Midbrain (tissue), 1 donor: ENCODE measurements at regions not wholly inside any gene's neighbourhood (a gene's known extent, or its start where the extent isn't known, plus 50 kb on each side); places are given as distances from the start of the nearest gene placed in this dataset.
"Not testable (repeated sequence)": the region's sequence is repeated elsewhere in the genome, so short reads cannot be mapped to it uniquely, and the experiment has no call there.

ENCODE experiments used
- DNase-seq: peaks from one replicate; lab custom pipeline; 2025; lab: John Stamatoyannopoulos, UW

DNA sequence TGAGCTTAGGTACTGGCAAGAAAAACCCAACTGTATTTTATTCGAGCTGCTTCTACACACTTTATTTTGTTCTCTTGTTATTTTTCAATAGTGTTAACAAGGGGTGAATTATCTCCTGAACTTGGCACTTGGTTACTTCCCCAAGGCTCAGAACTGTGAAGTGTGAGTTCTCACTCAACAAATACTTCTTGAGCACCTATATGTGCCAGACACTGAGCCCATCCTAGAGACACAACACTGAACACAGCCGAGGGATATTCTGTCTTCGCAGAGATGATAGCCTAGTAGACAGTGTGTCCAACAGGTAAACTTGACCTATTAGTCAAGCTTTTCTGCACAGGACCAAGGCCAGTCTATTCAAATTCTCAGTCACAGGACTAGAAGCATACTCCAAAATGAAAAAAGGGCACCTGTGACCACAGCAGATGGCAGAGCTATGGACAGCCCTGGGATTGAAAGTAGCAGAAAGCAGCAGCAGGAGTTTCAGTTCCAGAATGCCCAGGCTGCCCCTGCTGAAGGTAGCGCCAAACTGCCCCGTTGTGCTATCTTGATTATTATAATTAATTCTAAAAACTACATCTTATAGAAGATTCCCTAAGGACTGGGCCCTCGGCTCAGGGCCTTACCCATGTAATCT, 77.8 kb upstream of the TAB2 start:
- no peak for DNase-seq

DNA sequence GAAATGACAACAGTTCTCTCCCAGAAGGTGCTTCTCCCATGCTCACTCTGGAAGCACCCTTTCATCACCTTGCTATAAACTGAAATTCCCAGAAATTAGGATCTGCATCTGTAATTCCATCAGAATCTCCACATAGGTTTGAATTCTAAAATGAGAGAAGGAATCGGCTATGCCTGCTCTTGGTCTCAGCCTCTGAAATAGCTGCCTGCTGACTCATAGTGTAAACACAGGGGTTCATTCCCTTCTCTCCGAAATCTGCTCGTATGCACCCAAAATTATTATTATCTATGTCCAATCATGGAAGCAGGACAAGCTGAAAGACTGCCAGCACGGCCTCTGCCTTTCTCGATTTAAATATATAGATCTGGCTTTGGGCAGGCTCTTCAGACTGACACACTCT, 74.6 kb upstream of the TAB2 start:
- no peak for DNase-seq

DNA sequence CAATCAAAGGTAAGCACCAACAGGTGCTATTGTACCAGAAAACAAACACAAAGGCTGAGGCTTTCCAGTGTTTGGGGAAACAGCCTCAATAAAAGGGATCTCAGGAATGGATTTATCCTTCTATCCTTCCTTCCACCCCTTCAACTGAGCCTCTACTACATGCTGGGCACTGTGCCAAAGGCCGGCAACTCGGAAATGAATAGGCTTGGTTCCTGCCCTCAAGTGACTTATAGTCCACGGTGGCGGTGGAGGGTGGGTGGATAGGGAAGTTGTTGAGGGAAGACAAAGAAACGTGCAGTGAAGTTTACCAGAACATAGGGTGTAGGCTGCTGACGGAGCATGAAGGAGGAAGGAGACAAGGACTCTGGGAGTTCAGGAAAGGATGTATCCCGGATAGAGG, 73.4 kb upstream of the TAB2 start:
- no peak for DNase-seq

DNA sequence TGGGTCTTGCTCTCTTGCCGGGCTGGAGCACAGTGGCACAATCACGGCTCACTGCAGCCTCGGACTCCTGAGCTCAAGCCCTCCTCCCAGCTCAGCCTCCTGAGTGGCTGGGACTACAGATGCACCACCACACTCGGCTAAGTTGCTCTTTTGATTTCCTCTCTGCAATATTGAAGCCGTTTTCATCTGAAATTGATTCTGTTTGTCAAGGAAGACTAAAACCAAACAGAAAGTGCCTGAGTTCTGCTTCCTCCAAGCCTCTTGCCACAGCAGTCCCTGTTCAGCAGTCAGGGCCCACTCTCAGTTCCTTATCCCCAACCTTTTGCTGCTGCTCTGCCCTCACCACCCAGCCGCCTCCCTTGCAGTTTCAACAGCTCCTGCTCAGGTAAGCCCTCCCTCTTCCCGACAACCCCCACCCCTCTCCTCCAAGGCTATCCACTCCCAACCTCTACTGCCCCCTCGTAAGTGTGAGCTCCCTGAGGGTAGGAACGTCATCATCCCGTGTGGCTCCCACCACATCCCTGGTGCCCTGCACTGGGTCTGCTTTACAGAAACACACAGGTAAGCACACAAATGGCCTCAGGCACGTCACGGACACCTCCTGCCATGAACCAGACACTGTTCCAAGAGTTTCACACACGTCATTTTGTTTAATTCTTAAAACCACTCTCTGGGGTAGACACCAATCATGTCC, 70.7 kb upstream of the TAB2 start:
- no peak for DNase-seq

DNA sequence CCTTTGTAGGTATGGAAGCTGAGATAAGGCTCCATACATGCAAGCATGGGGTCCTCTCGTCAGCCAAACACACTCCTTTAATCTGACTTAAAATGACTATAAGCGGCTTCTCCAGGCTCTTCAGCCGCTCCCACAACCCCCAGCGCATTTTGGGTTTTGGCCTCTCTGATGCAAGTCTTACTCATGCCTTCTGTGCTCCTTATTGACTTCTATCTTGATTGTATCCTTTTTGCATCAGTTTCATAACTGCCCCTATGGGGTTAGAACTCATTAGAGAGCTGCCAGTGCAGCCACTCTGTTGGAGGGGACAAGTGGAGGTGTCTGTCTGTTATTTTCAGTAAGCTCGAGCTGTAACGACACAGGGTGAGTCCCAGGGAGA, 70.1 kb upstream of the TAB2 start:
- no peak for DNase-seq

DNA sequence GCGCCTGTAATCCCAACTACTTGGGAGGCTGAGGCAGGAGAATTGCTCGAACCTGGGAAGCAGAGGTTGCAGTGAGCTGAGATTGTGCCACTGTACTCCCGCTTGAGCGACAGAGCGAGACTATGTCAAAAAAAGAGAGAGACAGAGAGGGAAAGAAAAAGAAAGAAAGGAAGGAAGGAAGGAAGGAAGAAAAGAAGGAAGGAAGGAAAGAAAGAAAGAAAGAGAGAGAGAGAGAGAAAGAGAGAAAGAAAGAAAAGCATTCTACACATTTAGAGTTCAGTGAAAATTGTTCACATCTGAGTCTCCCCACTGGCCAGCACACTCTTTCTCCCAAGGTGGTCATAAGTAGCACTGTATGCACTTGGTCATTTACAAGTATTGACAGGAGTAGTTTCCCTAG, 69.2 kb upstream of the TAB2 start:
- not testable (repeated sequence) for DNase-seq

DNA sequence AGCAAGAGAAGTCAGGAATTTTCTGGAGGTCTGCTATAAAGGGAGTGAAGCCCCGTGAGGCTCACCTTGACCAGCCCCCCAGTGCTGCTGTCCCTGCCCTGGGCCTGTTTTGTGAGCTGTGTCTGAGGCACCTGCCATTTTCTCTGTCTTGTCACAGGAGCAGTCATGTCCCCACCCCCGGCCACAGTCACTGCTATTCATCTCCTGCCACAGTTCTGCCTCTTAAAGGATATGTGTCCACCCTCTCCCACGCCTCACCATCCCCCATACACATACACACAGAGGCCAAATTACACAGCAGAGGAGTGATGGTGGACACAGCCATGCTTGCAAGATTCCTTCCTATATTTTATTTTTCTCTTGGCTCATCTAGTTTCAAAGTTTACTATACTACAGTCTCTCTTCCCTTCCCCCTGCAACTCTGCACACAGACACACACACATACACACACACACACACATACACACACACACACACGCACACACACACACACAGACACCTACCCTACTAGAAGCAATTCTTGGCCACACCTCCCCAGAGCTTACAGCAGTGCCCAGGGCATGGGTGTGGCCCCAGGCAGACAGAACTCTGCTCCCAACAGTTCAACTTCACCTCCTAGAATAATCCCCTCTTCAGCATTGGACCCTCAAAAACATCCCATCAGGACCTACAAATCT, 68.7 kb upstream of the TAB2 start:
- DNase-seq = no peak

DNA sequence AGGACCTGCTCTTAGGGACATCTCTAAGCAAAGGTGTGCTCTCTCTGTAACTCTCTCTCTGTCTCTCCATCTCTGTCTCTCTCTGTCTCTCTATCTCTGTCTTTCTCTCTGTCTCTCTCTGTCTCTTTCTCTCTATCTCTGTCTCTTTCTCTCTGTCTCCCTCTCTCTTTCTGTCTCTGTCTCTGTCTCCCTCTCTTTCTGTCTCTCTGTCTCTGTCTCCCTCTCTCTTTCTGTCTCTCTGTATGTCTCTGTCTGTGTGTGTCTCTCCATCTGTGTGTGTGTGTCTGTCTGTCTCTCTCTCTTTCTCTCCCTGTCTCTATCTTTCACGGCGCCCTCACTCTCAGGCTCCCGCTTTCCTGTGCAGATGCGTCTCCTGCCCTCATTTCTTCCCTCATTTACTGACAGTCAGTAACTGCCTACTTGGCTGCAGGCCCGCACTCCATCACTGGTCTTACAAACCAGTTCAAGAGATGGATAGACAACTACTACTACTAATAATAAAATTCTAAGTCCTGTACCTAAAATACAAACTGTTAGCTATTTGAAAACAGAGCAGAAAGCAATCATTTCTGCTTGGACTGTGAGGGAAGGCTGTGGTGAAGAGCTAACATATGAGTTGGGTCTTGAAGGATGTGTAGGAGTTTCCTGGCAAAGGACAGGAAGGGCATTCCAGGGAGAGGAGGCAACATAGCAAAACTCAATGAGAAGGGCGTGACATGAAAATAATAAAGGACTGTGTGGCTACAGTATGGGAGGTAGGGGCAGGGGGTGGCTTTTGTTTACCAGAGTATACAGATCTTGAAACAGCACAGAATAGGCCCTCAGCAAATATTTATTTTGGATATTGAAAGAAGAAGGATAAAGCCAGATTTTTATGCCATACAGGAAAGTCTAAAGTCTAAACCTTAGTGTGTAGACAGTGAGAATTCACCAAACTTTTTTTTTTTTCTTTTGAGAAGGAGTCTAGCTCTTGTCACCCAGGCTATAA, 67.8 kb upstream of the TAB2 start:
- DNase-seq = no peak

DNA sequence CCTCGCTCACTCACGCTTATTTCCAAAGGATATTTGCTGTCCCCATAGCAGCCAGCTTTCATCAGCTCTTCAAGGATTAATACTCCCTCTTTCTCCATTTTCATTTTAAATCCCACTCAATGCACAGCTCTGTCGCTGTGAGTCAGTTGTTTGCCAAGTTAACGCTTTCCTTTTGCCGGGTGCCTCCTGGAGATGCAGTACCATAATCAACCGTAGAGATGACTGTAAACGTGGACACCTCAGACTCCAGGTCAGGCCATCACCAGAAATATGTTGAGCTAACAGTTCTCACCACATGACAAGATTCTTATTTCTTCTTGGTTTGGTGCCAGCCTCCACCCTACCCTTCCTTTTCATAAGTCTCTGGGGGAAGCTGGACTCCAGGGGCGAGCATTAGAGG, 66.6 kb upstream of the TAB2 start:
- no peak for DNase-seq

DNA sequence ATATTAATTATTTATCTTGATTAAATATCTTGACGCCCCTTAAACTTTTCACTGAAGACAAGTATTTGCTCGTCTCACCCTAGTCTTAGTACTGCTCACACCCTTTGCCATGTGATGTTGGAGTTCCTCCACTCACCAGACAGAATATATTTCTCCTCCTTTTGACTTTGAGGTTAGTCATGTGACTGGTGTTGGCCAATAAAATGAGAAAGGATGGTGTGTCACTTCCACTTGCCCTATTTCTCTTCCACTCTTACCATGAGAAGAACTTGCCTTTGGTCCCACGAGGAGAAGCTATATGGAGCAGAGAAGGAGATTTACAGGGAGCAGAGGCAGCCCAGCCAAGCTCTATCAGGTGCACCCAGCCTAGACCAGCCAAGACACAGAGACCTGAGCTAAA, 64.9 kb upstream of the TAB2 start:
- no peak for DNase-seq

DNA sequence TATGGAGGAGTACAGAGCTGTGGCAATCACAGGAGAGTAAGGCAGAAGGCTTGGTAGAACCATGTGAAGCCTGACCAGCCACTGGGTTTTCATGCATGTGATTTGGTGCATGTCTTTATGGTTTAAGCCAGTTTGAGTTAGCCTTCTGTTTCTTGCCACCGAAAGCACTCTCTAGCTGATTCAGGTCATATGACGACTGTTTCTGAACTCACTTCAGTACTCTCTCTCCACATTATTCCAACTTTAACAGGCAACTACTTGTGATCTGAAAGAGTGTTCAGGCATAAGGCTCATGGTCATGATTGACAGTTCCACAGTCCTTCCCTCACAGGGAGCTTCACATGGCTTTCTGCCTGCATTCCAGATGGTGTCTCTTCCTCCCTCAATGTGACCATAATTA, 63.3 kb upstream of the TAB2 start:
- DNase-seq = no peak

DNA sequence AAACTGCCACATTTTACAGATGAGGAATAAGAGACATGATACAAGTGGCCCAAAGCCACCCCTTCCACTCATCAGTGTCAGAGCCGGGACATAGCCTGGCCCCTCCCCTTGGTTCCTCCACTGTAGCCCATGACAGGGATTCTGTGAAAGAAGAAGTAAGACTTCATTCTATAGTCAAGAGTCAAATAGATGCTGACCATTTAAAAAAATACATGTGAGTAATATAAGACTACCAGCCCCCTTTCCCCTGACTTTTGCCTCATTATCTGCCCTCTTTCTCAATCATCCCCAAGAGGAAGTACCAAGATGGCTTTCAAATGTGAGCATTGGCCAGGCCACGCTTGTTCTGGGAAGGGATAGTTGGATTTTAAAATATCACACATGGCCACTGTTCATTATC, 57.8 kb upstream of the TAB2 start:
- no peak for DNase-seq

DNA sequence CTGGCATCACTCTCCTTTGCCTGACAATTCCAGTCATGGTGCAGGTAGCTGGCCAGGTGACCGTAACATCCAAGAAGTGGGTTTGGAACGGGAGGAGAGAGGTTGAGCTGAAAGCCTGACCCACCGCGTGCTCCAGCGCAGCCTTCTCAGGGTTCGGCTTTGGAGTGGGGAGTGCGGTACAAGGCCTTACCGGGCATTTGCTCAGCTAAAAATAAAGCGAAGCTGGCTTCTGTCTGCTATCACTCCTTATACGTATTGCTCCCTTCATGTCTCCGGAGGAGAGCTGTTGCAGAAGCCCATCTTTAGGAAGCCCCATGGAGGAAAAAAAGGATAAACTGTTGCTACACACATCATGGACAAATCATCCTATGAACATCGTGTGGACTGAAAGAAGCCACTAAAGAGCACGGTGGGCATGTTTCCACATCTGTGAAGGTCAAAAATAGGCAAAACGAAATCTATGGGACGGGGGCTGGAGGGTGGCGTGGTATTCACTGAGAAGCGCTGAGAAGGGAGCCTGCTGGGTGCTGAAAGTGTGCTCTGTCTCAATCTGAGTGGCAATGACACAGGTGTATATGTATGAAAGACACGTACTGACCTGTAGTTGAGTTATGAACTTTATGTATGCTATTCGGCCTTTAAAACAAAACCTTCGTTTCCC, 57.2 kb upstream of the TAB2 start:
- no peak for DNase-seq

DNA sequence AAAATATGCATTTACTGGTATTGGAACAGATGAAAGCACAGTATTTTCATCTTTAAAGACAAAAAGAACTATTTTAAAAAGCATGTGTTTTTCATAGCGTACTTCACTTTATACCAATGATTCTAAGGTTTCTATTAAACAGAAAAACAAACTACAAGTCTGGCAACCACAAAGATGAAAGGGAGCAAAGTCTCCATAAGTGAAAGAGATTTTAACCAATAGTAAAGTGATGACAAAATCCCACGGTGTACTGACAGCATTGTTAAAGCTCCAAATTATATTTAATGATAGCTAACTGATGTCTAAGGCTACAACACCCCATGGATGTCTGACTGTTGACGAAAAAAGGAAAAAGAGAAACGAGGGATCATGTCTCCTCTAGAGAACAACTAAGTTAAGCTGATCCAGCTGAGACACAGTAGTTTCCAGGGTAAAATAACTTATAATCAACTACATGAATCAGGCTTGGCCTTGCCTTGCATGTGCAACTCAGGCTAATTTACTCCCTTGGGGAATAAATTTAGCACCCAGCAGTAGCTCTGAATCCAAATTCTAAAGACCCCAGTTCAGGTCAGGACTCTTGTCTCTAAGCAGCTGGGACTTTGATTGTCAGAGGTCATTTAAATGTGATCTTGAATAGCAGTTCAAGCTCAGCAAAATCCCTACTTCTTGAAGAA, 56.0 kb upstream of the TAB2 start:
- DNase-seq = no peak

DNA sequence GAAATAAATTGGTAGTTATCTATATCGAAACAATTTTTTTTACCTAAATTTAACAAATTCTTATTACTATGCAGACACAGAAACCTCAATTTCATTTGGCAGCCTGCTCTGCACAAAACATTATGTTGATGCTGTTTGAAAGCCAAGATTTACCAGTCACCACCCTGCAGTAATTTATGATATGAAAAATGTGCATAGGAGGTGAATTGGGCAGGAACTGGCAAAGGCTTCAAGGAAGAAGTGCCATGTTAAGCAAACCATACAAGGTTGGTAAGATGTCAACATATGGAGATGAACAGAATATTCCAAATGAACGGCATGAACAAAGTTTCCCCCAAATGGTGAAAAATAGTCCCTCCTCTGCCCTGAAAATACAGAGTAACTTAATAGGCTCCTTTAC, 54.2 kb upstream of the TAB2 start:
- no peak for DNase-seq

DNA sequence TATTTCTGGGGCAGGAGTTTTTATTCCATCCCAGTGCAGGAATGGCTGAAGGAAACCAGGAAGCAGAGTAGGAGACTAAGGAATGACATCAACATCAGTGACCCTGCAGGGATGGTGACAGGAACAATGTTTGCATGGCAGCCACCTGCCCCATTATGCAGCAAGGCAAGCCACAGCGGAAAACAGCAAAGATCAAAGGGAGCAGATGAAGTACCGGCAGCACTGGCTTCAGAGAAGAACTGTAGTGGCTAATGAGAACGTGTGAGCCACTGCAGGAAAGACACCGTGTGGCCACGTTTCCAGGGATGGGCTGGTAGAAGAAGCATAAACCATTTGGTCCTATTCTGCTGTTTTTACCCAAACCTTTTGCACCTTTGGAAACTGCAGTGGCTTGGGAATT, 52.9 kb upstream of the TAB2 start:
- no peak for DNase-seq

DNA sequence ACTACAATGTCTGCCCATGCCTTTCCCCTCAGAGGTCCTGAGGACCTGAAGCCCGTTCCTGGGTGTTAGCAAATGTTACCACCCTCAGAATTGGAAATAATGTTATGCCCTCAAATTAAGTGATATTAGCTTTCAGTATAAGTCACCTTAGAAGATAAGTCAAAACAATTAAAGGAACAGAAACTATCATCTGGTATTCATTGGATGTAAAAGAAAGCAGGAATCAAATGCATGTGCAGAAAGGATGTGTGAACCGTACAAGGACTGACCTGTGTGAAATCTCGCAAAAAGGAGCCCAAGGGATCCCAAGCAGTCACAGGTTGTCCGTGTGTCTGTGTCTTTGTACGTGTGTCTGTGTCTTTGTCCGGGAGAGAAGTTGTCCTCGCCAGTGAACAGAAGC, 51.6 kb upstream of the TAB2 start:
- DNase-seq = no peak

DNA sequence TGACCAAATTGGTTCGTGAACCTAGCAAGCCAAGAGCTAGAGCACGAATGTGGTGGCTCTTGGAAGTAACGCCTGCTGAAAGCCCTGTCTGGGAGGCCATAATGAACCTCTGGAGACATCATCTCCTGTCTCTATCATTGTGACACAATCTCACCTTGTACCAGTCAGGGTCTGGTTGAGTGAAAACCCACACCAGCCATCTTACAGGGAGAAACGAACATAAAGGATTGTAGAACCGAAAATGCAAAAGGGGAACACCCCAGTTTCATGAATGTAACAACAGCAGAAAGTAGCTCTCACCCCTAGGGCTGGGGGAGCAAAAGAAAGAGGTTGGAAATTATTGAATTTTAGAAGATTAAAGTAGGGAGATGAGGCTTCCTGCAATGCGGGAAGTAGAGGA, 50.9 kb upstream of the TAB2 start:
- no peak for DNase-seq

DNA sequence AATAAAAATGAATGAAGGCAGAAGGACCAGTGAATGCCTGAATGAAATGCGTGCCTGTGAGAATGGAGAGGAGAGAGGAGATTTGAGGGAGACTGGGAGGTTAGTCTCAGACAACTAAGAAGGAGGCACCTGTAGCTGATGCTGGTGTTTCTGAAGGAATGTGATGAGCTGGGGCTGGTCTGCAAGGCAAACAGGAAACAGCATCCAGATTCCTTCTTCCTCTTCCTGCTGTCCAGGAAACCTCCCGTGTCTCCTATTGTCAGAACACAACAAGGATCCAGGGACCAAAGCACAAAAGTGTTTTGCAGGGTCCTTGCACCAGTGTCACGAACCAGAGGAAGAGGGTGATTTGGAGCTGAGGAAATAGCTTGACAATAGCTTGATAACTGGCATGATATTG, 50.4 kb upstream of the TAB2 start:
- DNase-seq = no peak

DNA sequence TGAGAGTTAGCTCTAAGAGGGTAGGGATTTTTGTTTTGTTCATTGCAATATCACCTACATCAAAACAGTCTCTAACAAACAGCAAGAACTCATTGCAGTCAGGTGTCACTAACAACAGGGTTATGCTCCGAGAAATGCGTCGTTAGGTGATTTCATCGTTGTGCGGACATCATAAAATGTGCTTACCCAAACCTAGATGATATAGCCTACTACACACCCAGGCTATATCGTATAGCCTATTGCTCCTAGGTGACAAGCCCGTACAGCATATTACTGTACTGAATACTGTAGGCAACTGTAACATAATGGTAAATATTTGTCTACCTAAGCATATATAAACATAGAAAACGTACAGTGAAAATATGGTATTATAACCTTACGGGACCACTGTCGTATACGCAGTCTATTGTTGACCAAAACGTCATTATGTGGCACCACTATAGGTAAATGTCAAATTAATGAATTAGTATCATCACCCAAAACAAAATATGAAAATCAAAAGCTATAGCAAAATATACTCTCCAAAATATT, 49.9 kb upstream of the TAB2 start:
- no peak for DNase-seq
